ENCODE measurements at regions not wholly inside any gene's neighbourhood (a gene's known extent, or its start where the extent isn't known, plus 50 kb on each side); places are given as distances from the start of the nearest gene placed in this dataset.
A peak's percentile ranks its signal among the peaks of the same experiment; 100 is the strongest.

DNA sequence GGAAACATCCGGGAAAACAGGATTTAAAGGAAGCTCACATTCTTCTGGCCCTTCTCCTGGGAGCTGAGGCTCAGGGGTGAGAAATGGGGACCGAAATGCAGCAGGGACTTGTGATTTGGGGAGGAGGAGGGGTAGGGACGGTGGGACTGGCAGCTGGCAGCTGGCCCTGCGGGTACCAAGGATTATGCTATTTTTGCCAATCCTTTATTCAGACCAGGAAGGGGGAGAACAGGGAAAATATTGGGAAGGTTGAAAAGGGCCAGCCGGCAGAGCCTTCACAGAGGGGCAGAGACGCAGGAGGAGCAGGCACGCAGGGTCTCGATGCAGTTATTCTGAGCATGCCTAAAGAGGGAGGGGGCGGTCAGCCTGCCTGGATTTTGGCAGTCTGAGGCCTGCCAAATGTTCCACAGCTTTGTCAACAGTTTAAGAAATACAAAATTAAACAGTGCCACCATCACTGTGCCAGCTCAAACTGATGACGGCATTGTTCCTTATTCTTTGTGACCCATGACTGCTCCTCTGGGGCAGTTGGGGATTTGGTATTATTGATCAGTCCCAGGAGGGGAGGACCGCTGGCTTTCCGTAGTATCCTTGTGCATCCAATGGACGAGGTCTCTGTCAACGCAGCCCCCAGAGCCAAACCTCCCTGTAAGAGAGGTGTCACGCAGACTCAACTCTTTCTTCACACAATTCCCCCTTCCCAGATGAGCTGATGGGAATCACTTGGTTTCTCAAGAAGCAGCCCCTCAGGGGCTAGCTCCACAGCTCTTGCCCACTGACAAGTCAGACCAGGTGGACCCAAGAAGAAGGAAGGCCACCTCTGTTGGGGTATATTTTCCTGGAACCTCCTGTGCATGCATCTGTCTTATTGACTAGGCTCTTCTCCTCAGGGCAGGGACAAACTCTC, 553.3 kb downstream of the BNC2 start:
- Histone ChIP-seq H3K27me3 (ENCODE audit: insufficient read depth, low read length) (no peaks in the 10 kb centered on the region), H2AFZ (ENCODE audit: low read length) (no peak overlapping the region)

More for the DNA sequence above, 553.3 kb downstream of the BNC2 start:
- Histone ChIP-seq H2AK5ac (ENCODE audit: insufficient read length, low read length) (no peak overlapping the region), H3K79me2 (ENCODE audit: insufficient read depth, low read length) (no peaks in the 10 kb centered on the region), H3K27ac (ENCODE audit: insufficient read length, low read depth, low read length) (no peak overlapping the region), H2BK12ac (ENCODE audit: insufficient read length, low read depth, low read length) (no peak overlapping the region), H3K23ac (ENCODE audit: insufficient read length, low read depth, low read length) (no peak overlapping the region), H3K4me2 (ENCODE audit: insufficient read depth, insufficient read length, low read length) (no peak overlapping the region), H4K20me1 (ENCODE audit: control insufficient read depth, insufficient read depth, insufficient read length) (no peaks in the 10 kb centered on the region), H2BK5ac (ENCODE audit: insufficient read length, low read length) (no peak overlapping the region), H3K9me3 (ENCODE audit: control insufficient read depth, low read depth, low read length) (no peaks in the 10 kb centered on the region), H3K9ac (ENCODE audit: extremely low read depth, insufficient read length, low read length) (no peak overlapping the region), H4K8ac (replicated peaks; ENCODE audit: insufficient read length, low read depth, low read length) (no peak overlapping the region), H3T11ph (ENCODE audit: low read length) (no peak overlapping the region), H2BK20ac (ENCODE audit: low read depth, low read length, poor library complexity, severe bottlenecking) (no peak overlapping the region), H3K14ac (ENCODE audit: insufficient read depth, low read length) (no peak overlapping the region), H2BK120ac (ENCODE audit: low read depth, low read length, poor library complexity, severe bottlenecking) (no peak overlapping the region), H3K4ac (ENCODE audit: low read depth, low read length) (no peak overlapping the region), H2BK15ac (ENCODE audit: low read depth, low read length) (no peak overlapping the region), H3K18ac (ENCODE audit: insufficient read length, low read depth, low read length) (no peak overlapping the region), H4K91ac (ENCODE audit: insufficient read length, low read depth, low read length) (no peak overlapping the region), H4K5ac (ENCODE audit: insufficient read length, low read depth, low read length) (no peak overlapping the region), H3K23me2 (ENCODE audit: insufficient read length, low read depth, low read length, poor library complexity, severe bottlenecking) (no peaks in the 10 kb centered on the region), H3K79me1 (ENCODE audit: insufficient read depth, low read depth, low read length, poor library complexity, severe bottlenecking) (no peaks in the 10 kb centered on the region), H3K56ac (ENCODE audit: insufficient read length, low read depth, low read length) (no peak overlapping the region), H3K4me1 (ENCODE audit: insufficient read depth, low read length) (no peaks in the 10 kb centered on the region)
- Mint-ChIP-seq H3K27ac (peak overlapping the region in 1 of 3 experiments; percentile 46; a peak in 2 of 7 replicates), H3K4me3 (no peak overlapping the region), H3K4me1 (peaks cover 0 to 11% of the 10 kb centered on the region in 2 experiments; a peak in 2 of 4 replicates), H3K9me3 (peaks cover 0 to 2% of the 10 kb centered on the region in 2 experiments; a peak in 2 of 5 replicates), H3K36me3 (ENCODE audit: insufficient read depth in 1 of 3, low read depth in 3 of 3) (peaks cover 0 to 2% (median 0%) of the 10 kb centered on the region in 3 experiments; a peak in 2 of 7 replicates), H3K27me3 (ENCODE audit: low read depth) (peaks cover 2% of the 10 kb centered on the region)
- peak; percentile 12 for DNase-seq
- no CpG with 5 or more reads among the region's 15 CpGs for WGBS (ENCODE audit: extremely low coverage, insufficient read length, low lambda C conversion rate)
- TF ChIP-seq, protein P1, sequence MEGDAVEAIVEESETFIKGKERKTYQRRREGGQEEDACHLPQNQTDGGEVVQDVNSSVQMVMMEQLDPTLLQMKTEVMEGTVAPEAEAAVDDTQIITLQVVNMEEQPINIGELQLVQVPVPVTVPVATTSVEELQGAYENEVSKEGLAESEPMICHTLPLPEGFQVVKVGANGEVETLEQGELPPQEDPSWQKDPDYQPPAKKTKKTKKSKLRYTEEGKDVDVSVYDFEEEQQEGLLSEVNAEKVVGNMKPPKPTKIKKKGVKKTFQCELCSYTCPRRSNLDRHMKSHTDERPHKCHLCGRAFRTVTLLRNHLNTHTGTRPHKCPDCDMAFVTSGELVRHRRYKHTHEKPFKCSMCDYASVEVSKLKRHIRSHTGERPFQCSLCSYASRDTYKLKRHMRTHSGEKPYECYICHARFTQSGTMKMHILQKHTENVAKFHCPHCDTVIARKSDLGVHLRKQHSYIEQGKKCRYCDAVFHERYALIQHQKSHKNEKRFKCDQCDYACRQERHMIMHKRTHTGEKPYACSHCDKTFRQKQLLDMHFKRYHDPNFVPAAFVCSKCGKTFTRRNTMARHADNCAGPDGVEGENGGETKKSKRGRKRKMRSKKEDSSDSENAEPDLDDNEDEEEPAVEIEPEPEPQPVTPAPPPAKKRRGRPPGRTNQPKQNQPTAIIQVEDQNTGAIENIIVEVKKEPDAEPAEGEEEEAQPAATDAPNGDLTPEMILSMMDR (conservative IDR thresholded peaks at IDR 0.05), result no peak
